ENCODE measurements at regions not wholly inside any gene's neighbourhood (a gene's known extent, or its start where the extent isn't known, plus 50 kb on each side); places are given as distances from the start of the nearest gene placed in this dataset.

- no peak for DNase-seq (ENCODE audit: low spot score)
- Histone ChIP-seq H3K4me1 (ENCODE audit: insufficient read depth, low read length, poor library complexity, severe bottlenecking) (no peaks in the 10 kb centered on the region), H3K27ac (ENCODE audit: low read depth, low read length, poor library complexity, severe bottlenecking) (no peak overlapping the region), H3K9me2 (ENCODE audit: insufficient read depth, low read length) (no peaks in the 10 kb centered on the region), H3K79me2 (ENCODE audit: insufficient read depth, low read depth, low read length) (no peaks in the 10 kb centered on the region), H3K4me3 (ENCODE audit: low read depth, low read length, poor library complexity, severe bottlenecking) (no peak overlapping the region), H3K36me3 (ENCODE audit: insufficient read depth, low read length) (no peaks in the 10 kb centered on the region), H3K4me2 (ENCODE audit: low read length) (no peak overlapping the region), H4K20me1 (ENCODE audit: insufficient read depth, low read length) (no peaks in the 10 kb centered on the region), H2AFZ (ENCODE audit: low read length) (no peak overlapping the region), H3K9me3 (ENCODE audit: low read length) (no peaks in the 10 kb centered on the region)
- intact Hi-C loops (cut with micrococcal nuclease; ENCODE audit: unreplicated experiment) = no loop called here
- BruUV-seq (replicated peaks) = no TSS peak
- TF ChIP-seq CTCF (conservative IDR thresholded peaks at IDR 0.05; ENCODE audit: low read length) = no peak
- no peak for TF ChIP-seq EZH2phosphoT487 (IDR thresholded peaks at IDR 0.05; ENCODE audit: borderline replicate concordance, low read depth, low read length)
- CTCF ChIA-PET (ENCODE audit: unreplicated experiment) = no interaction called here
- POLR2A ChIA-PET = interaction anchor here (0.7 kb wide), 1 partner anchor 708 kb away, joined by 3 read pairs; no protein-coding TSS in a partner anchor
These were observed 253.7 kb downstream of the GLRX3 start for GRCh38 chr10:130389906-130390305.

- CTCF ChIA-PET (ENCODE audit: unreplicated experiment) = no interaction called here
- no peaks in the 10 kb centered on the region for H3K79me2 ChIP-seq (ENCODE audit: insufficient read depth, low read depth, low read length)
- H3K36me3 ChIP-seq (ENCODE audit: insufficient read depth, low read length) = no peaks in the 10 kb centered on the region
- no TSS peak for BruUV-seq (replicated peaks)
- no peak for DNase-seq (ENCODE audit: low spot score)
- POLR2A ChIA-PET = no interaction called here
- no peaks in the 10 kb centered on the region for H3K9me2 ChIP-seq (ENCODE audit: insufficient read depth, low read length)
- no peaks in the 10 kb centered on the region for H4K20me1 ChIP-seq (ENCODE audit: insufficient read depth, low read length)
- TF ChIP-seq CTCF (conservative IDR thresholded peaks at IDR 0.05; ENCODE audit: low read length) = no peak
- no peak for TF ChIP-seq EZH2phosphoT487 (IDR thresholded peaks at IDR 0.05; ENCODE audit: borderline replicate concordance, low read depth, low read length)
- H3K27ac ChIP-seq (ENCODE audit: low read depth, low read length, poor library complexity, severe bottlenecking) = no peak overlapping the region
- no peak overlapping the region for H3K4me3 ChIP-seq (ENCODE audit: low read depth, low read length, poor library complexity, severe bottlenecking)
- 0 out of 2 replicates have a peak, but pooled peaks cover 8% of the 10 kb centered on the region for H3K9me3 ChIP-seq (ENCODE audit: low read length)
- intact Hi-C loops (cut with micrococcal nuclease; ENCODE audit: unreplicated experiment) = no loop called here
- no peak overlapping the region for H2AFZ ChIP-seq (ENCODE audit: low read length)
- no peaks in the 10 kb centered on the region for H3K4me1 ChIP-seq (ENCODE audit: insufficient read depth, low read length, poor library complexity, severe bottlenecking)
- no peak overlapping the region for H3K4me2 ChIP-seq (ENCODE audit: low read length)
These were observed 255.8 kb downstream of the GLRX3 start for GRCh38 chr10:130392031-130392430.

GRCh38 chr10:130393342-130393741 is 257.2 kb downstream of the GLRX3 start:
- CTCF ChIA-PET (ENCODE audit: unreplicated experiment) = no interaction called here
- no peaks in the 10 kb centered on the region for H3K79me2 ChIP-seq (ENCODE audit: insufficient read depth, low read depth, low read length)
- intact Hi-C loops (cut with micrococcal nuclease; ENCODE audit: unreplicated experiment) = no loop called here
- no peaks in the 10 kb centered on the region for H3K36me3 ChIP-seq (ENCODE audit: insufficient read depth, low read length)
- no peaks in the 10 kb centered on the region for H3K4me1 ChIP-seq (ENCODE audit: insufficient read depth, low read length, poor library complexity, severe bottlenecking)
- no peak for DNase-seq (ENCODE audit: low spot score)
- H2AFZ ChIP-seq (ENCODE audit: low read length) = no peak overlapping the region
- no peak for TF ChIP-seq EZH2phosphoT487 (IDR thresholded peaks at IDR 0.05; ENCODE audit: borderline replicate concordance, low read depth, low read length)
- no peak overlapping the region for H3K4me2 ChIP-seq (ENCODE audit: low read length)
- POLR2A ChIA-PET = no interaction called here
- H3K27ac ChIP-seq (ENCODE audit: low read depth, low read length, poor library complexity, severe bottlenecking) = no peak overlapping the region
- no peak overlapping the region for H3K4me3 ChIP-seq (ENCODE audit: low read depth, low read length, poor library complexity, severe bottlenecking)
- H4K20me1 ChIP-seq (ENCODE audit: insufficient read depth, low read length) = no peaks in the 10 kb centered on the region
- 0 out of 2 replicates have a peak, but pooled peaks cover 8% of the 10 kb centered on the region for H3K9me3 ChIP-seq (ENCODE audit: low read length)
- H3K9me2 ChIP-seq (ENCODE audit: insufficient read depth, low read length) = no peaks in the 10 kb centered on the region
- BruUV-seq (replicated peaks) = no TSS peak
